UCSD-AML1 (cell line): ENCODE measurements at regions not wholly inside any gene's neighbourhood (a gene's known extent, or its start where the extent isn't known, plus 50 kb on each side); places are given as distances from the start of the nearest gene placed in this dataset.
"Not testable (repeated sequence)": the region's sequence is repeated elsewhere in the genome, so short reads cannot be mapped to it uniquely, and the experiment has no call there.

ENCODE experiments used
- DNase-seq: peaks from one replicate; lab custom pipeline; 2025; ENCODE audit not compliant: unreplicated experiment; lab: John Stamatoyannopoulos, UW

- DNase-seq = no peak
These were observed 50.4 kb upstream of the TRAM1L1 start for GRCh38 chr4:117135634-117136354.

DNA sequence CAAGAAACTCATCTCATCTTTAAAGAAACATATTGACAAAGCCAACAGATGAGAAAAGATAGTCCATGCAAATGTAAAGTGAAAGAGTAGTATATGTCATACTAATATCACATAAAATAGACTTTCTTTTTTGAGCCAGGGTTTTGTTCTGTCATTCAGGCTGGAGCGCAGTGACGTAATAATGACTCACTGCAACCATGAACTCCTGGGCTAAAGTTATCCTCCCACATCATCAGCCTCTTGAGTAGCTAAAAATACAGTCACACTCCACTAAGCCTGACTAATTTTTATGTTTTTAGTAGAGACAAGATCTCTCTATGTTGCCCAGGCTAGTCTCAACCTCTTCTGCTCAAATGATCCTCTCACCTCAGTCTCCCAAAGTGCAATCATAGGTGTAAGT, 51.8 kb upstream of the TRAM1L1 start:
- no peak for DNase-seq

- DNase-seq = not testable (repeated sequence)
These were observed 53.4 kb upstream of the TRAM1L1 start for GRCh38 chr4:117138732-117139131.

DNA sequence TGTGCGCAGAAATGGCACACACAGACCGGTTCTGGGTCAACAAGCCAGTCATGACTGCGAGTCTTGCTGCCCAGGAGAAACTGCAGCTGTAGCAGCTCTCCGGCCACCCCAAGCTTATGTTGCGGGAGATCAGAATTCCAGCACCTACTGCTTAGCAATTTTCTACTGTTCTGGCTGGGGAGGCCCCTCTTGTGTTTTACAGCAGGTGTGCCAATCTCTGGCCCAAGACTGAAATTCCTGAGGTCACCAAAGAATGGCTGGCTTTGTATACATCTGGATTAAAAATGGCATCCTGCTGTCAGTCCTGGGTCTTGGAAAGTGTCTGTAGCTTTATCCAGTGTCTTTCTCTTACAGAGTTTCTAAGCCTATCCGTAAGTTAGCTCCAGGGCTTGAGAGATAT, 68.9 kb upstream of the TRAM1L1 start:
- no peak for DNase-seq

DNA sequence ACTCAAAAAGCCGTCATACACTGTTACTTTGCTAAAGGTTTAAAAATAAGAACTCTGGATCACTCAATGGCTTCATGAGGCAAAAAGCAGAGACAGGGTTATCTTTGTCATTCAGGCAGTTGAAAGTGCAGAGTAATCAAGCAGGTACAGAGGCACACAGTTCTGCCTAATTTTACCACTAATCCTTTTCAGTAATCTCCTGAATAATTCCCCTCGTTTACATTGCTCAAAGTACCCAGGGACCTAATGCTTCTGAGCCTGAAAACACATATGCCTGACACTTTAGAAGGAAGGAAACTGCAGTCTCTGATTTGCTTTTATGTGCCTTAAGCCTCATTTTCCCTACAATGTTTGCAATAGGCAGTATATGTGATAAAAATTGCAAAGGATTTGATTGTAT, 71.4 kb upstream of the TRAM1L1 start:
- DNase-seq = no peak

GRCh38 chr4:117157360-117157759, 72.0 kb upstream of the TRAM1L1 start:
- no peak for DNase-seq

DNA sequence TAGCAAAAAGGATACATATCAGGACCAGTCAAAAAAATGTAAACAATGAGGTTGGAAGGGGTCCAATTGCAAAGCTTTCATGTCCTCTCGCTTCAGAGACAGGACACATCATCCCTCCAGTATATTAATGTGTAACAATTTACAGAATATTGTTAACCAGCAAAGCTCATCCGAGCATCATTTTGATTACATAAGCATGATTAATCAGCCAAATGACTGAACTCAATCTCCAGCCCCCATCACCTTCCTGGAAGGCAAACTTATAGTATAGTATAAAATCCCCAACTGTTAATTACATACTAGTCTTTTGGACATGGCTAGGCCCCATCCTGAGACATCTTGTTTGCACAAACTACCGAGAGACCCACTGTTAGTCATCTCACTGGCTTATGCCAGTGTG, 77.6 kb upstream of the TRAM1L1 start:
- no peak for DNase-seq

GRCh38 chr4:117164338-117164737, 79.0 kb upstream of the TRAM1L1 start:
- DNase-seq = no peak

GRCh38 chr4:117175369-117175768, 90.0 kb upstream of the TRAM1L1 start:
- DNase-seq = not testable (repeated sequence)

GRCh38 chr4:117203231-117203630, 117.9 kb upstream of the TRAM1L1 start:
- no peak for DNase-seq

DNA sequence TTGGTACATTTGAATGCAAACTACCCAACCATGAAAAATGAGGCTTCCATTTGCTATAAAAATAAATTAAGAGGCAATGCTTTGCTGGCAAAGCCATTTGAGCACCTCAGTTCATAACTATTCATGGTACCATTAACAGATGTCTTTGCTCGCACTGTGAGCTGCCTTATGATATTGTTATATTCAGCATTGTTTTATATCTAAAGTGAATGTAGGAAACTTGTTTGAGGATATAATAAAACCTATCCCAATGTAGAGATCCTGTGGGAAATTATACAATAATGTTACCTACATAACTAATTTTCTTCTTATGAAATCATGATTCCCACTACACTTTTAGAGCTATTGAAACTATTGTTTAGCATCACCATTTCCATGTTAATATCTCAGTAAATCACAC, 125.2 kb upstream of the TRAM1L1 start:
- no peak for DNase-seq

- no peak for DNase-seq
These were observed 138.9 kb upstream of the TRAM1L1 start for GRCh38 chr4:117224256-117224655.

GRCh38 chr4:117225471-117225870, 140.1 kb upstream of the TRAM1L1 start:
- DNase-seq = no peak

GRCh38 chr4:117227925-117228324, 142.5 kb upstream of the TRAM1L1 start:
- no peak for DNase-seq

DNA sequence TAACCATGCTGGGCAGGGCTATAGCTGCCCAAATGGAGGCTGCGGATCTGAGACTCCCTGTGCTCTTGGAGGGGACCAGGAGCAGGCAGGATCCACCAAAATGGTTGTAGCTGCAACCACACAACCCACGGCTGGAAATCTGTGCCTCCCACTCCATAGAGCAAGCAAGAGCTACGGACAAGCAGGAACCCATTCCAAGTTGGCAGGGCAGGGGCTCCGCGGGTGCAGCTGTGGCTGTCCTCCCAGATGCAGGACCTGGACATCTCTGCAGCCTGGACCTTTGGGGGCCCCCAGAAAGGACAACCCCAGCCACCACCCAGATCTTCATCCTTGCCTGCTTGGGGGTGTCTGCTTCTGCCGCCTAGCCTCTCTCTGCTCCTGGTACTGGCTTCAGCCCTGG, 154.1 kb upstream of the TRAM1L1 start:
- no peak for DNase-seq

DNA sequence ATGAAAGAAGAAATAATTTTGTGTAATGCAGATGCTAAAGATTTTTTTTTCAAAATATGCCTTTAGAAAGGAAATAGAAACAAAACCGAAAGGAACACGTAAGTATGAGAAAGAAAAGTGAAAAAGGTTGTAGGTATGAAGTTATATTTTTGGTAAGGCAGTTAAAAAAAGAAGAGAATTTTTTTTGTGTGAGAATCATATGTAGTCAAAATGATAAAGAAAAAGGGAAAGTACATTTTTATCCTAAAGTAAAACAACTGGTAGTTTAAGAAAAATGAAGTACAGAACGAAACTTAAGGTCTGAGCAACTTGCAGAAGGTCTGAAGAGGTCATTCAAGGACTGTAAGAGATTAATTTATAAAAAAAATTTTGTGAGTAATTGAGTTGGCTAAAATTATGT, 164.0 kb upstream of the TRAM1L1 start:
- no peak for DNase-seq

DNA sequence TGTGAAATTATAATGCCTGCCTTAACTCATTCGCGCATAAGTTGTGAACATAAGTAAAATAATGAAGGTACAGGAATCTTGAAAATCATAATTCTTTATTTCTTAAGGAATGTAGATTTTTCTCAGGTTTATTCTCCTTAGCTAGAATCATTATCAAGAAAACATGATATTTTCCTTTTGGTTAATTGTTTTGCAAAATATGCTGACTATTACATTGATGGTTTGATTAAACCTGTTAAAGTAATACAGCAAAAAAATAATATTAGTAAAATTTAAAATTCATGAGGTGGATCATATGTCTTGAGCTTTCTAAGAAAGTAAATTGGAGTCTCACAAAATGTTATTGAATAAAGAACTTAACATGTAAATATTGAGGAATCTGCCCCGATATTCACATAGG, 178.7 kb upstream of the TRAM1L1 start:
- no peak for DNase-seq

DNA sequence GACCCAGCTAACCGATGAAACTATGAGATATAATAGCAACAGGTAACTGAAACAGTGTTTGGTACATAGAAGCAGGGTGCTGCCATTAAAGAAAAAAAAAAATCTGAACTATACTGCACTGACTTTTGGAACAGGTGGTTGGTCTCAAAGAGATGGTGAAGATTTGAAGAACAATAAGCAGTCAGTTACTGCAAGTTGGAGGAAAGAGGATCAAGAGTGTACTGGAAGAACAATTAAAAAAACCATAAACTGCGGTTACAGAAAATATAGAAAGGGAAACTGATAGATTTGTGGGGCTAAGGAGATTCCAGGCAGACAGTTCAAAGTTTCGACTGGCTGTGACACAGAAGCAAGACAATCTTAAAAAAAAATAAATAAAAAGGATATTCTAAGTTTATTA, 181.9 kb upstream of the TRAM1L1 start:
- no peak for DNase-seq

DNA sequence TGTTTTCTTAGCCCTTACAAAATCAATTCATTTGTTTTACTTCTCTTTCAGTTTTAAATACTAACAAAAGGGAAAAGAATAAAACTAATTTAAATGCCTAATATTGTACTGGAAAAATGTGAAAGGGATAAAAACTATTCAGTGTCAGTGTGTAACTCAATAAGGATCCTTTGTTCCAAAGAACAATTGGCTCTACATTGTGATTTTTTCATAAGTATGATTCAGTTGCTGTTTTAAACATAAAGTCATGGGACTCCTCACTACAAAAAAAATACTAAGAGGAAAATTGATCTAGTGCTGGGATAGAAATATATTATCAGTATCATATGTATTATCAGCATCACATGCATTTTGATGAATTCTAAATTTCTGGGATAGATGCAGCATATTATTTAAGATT, 199.4 kb upstream of the TRAM1L1 start:
- no peak for DNase-seq

GRCh38 chr4:117293784-117294183, 208.4 kb upstream of the TRAM1L1 start:
- DNase-seq = no peak

DNA sequence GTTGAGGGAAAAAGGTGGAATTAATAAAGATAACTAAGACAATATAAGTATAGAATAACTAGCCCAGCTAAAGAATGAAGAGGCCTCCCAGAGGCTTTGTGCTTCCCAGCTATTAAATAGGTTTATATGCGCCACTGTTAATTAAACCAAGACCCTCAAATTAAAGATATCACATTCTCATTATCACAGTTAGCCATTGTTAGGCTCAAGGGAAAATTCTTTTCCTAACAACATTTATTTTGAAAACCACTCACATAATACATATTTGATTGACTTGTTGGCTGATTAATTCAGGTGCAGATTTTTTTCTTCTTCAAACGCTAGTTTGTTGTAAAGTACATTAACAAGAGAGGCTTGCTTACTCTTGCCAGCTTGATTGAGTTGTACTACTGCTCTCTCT, 216.8 kb upstream of the TRAM1L1 start:
- no peak for DNase-seq

GRCh38 chr4:117311215-117311614, 225.8 kb upstream of the TRAM1L1 start:
- no peak for DNase-seq

GRCh38 chr4:117311989-117312388, 226.6 kb upstream of the TRAM1L1 start:
- DNase-seq = no peak
